ENCODE measurements at regions not wholly inside any gene's neighbourhood (a gene's known extent, or its start where the extent isn't known, plus 50 kb on each side); places are given as distances from the start of the nearest gene placed in this dataset.

DNA sequence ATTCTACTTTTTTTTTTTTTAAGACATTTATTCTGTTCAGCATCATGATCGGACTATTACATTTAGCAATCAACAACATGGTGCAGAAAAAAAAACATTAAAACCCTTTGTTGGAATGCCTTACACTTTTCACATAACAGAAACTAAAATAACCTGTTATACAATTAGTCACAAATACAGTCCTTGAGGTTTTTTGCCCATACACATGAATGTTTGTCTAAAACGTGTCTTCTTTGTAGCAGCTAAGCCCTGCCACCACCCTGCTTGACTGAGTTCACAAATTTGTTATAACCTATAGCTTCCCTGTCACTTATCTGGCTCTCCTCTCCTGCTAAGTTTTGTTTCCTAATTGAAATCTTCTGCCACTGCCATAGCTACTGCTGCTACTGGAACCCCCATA, 75.4 kb upstream of the ARHGAP20 start:
- intact Hi-C loops (cut with DNase I), result no loop called here
- TF ChIP-seq POLR2A (IDR thresholded peaks at IDR 0.05) (no peak), EP300 (IDR thresholded peaks at IDR 0.05) (no peak)
- TF ChIP-seq, protein P1, sequence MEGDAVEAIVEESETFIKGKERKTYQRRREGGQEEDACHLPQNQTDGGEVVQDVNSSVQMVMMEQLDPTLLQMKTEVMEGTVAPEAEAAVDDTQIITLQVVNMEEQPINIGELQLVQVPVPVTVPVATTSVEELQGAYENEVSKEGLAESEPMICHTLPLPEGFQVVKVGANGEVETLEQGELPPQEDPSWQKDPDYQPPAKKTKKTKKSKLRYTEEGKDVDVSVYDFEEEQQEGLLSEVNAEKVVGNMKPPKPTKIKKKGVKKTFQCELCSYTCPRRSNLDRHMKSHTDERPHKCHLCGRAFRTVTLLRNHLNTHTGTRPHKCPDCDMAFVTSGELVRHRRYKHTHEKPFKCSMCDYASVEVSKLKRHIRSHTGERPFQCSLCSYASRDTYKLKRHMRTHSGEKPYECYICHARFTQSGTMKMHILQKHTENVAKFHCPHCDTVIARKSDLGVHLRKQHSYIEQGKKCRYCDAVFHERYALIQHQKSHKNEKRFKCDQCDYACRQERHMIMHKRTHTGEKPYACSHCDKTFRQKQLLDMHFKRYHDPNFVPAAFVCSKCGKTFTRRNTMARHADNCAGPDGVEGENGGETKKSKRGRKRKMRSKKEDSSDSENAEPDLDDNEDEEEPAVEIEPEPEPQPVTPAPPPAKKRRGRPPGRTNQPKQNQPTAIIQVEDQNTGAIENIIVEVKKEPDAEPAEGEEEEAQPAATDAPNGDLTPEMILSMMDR (IDR thresholded peaks at IDR 0.05), result no peak

DNA sequence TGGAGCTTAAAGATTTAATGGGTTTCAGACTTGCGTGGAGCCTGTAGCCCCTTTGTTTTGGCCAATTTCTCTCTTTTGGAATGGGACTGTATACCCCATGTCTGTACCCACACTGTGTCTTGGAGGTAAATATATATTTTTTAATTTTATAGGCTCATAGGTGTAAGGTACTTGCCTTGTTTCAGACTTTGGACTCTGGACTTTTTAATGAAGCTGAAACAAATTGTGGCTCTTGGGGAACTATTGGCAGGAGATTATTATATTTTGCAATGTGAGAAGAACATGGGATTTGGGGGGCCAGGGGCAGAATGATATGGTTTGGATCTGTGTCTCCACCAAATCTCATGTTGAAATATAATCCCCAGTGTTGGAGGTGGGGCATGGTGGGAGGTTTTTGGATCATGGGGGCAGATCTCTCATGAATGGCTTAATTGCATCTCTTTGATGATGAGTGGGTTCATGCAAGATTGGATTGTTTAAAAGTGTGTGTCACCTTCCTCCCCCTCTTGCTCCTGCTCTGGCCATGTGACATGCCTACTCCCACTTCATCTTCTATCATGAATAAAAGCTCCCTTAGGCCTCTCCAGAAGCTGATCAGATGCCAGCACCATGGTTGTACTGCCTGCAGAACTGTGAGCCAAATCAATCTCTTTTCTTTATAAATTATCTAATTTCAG, 74.1 kb upstream of the ARHGAP20 start:
- TF ChIP-seq, protein P1 (IDR thresholded peaks at IDR 0.05), result no peak
- TF ChIP-seq EP300 (IDR thresholded peaks at IDR 0.05) (no peak), POLR2A (IDR thresholded peaks at IDR 0.05) (no peak)
- H3K4me1 ChIP-seq (ENCODE audit: insufficient read depth), result no peaks in the 10 kb centered on the region
- no peak overlapping the region for H3K4me3 ChIP-seq
- DNase-seq, result no peak
- intact Hi-C loops (cut with DNase I), result no loop called here
- no peak overlapping the region for H3K27ac ChIP-seq
- no peaks in the 10 kb centered on the region for H3K9me3 ChIP-seq
- 98 to 100% (median 100%) methylated on average over 1 of the region's 1 CpG for WGBS, 3 donors
- H3K27me3 ChIP-seq, result no peaks in the 10 kb centered on the region
- no peaks in the 10 kb centered on the region for H3K36me3 ChIP-seq

More for the DNA sequence above, 75.4 kb upstream of the ARHGAP20 start:
- Histone ChIP-seq H3K4me3 (no peak overlapping the region), H3K27ac (no peak overlapping the region), H3K9me3 (no peaks in the 10 kb centered on the region), H3K4me1 (ENCODE audit: insufficient read depth) (no peaks in the 10 kb centered on the region), H3K27me3 (no peaks in the 10 kb centered on the region), H3K36me3 (no peaks in the 10 kb centered on the region)
- DNase-seq, result no peak
- 73 to 83% (median 79%) methylated on average over 2 of the region's 2 CpGs for WGBS, 3 donors

DNA sequence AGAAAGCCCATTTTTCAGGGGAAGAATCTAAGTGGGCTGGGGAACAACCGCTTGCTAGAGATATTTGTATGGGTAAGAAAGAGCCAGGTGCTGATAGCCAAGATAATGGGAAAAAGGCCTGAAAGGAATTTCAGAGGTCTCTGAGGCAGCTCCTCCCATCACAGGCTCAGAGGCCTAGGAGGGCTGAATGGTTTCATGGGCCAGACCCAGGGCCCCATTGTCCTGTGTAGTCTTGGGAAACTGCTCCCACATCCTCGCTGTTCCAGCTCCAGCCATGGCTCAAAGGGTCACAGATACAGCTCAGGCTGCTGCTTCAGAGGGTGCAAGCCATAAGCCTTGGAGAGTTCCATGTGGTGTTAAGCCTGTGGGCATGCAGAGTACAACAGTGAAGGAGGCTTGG, 73.2 kb upstream of the ARHGAP20 start:
- 92 to 98% (median 93%) methylated on average over 2 of the region's 2 CpGs for WGBS, 3 donors
- Histone ChIP-seq H3K27me3 (no peaks in the 10 kb centered on the region), H3K4me1 (ENCODE audit: insufficient read depth) (no peaks in the 10 kb centered on the region), H3K27ac (no peak overlapping the region), H3K4me3 (no peak overlapping the region), H3K36me3 (no peaks in the 10 kb centered on the region), H3K9me3 (no peaks in the 10 kb centered on the region)
- TF ChIP-seq POLR2A (IDR thresholded peaks at IDR 0.05) (no peak), EP300 (IDR thresholded peaks at IDR 0.05) (no peak)
- TF ChIP-seq, protein P1 (IDR thresholded peaks at IDR 0.05), result no peak
- intact Hi-C loops (cut with DNase I), result no loop called here
- DNase-seq, result no peak

DNA sequence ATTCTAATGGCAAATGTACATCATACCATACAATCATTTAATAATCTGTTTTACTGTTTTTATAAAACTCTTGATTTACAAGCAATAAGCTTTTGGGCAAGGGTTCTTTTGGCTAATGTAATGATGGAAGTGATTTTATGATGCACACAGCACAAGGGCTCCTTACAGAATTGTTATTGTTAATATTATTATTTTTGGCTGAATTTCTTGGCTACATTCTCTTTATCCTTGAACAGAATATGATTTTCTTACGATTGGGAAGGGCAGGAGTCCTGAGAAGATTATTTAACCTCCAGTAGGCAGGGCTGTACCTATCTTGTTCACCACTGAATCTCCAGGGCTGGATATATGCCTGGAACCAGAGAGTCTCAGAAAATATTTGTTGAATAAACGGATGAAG, 70.4 kb upstream of the ARHGAP20 start:
- H3K27me3 ChIP-seq, result no peaks in the 10 kb centered on the region
- H3K27ac ChIP-seq, result no peak overlapping the region
- DNase-seq, result no peak
- TF ChIP-seq, protein P1 (IDR thresholded peaks at IDR 0.05), result no peak
- TF ChIP-seq POLR2A (IDR thresholded peaks at IDR 0.05), result no peak
- no peak for TF ChIP-seq EP300 (IDR thresholded peaks at IDR 0.05)
- H3K4me3 ChIP-seq, result no peak overlapping the region
- H3K9me3 ChIP-seq, result no peaks in the 10 kb centered on the region
- no peaks in the 10 kb centered on the region for H3K36me3 ChIP-seq
- intact Hi-C loops (cut with DNase I), result no loop called here
- H3K4me1 ChIP-seq (ENCODE audit: insufficient read depth), result no peaks in the 10 kb centered on the region
- 3 to 6% (median 3%) methylated on average over 2 of the region's 2 CpGs for WGBS, 3 donors
